Keratinocyte (primary cell): ENCODE measurements at regions not wholly inside any gene's neighbourhood (a gene's known extent, or its start where the extent isn't known, plus 50 kb on each side); places are given as distances from the start of the nearest gene placed in this dataset.

Source experiments
- DNase-seq: peaks from one replicate; pipeline ENCODE4 v3.0.0-alpha.2; 2011; ENCODE audit warnings: low read depth, missing footprints, low spot score
- FAIRE-seq: peaks from 2 replicates; lab custom pipeline; 2011; peaks lifted over from hg19 to GRCh38; lab: Jason Lieb, UNC
- H2AFZ ChIP-seq: 2 replicates; pipeline ENCODE4 v1.6.0; 2012; ENCODE audit warnings: low read length, control low read depth, inconsistent platforms; ENCODE audit not compliant: control insufficient read depth
- H3K27ac ChIP-seq: 2 replicates; pipeline ENCODE4 v1.5.1; 2011; ENCODE audit warnings: low read length; ENCODE audit not compliant: control insufficient read depth, insufficient read depth
- H3K27me3 ChIP-seq: 3 replicates; pipeline ENCODE4 v1.6.0; 2011; ENCODE audit warnings: low read length; ENCODE audit not compliant: control insufficient read depth, insufficient read depth; ENCODE audit errors: extremely low read depth
- H3K36me3 ChIP-seq, 2 experiments: 2 replicates in 1 of 2; 3 replicates in 1 of 2; pipeline ENCODE4 v1.5.1; 2011; ENCODE audit warnings: low read length in 2 of 2, mild to moderate bottlenecking in 1 of 2; ENCODE audit not compliant: control insufficient read depth in 2 of 2, insufficient read depth in 2 of 2; ENCODE audit errors: extremely low read depth in 1 of 2
- H3K4me1 ChIP-seq: 3 replicates; pipeline ENCODE4 v1.5.1; 2011; ENCODE audit warnings: low read length; ENCODE audit not compliant: control insufficient read depth, insufficient read depth; ENCODE audit errors: extremely low read depth
- H3K4me2 ChIP-seq: 3 replicates; pipeline ENCODE4 v1.6.0; 2011; ENCODE audit warnings: low read depth, low read length; ENCODE audit not compliant: control insufficient read depth, insufficient read depth; ENCODE audit errors: extremely low read depth
- H3K4me3 ChIP-seq, 3 experiments: fragments of 200-600 bp in 1 of 3; sonication (generic) in 1 of 3; 2 replicates in 2 of 3; 3 replicates in 1 of 3; pipeline ENCODE4 v1.5.1; 2011 to 2016; ENCODE audit warnings: low read length in 3 of 3, mild to moderate bottlenecking in 3 of 3, control low read depth in 2 of 3, inconsistent platforms in 1 of 3, low read depth in 1 of 3, mixed read lengths in 1 of 3, mixed run types in 1 of 3, moderate library complexity in 1 of 3; ENCODE audit not compliant: control insufficient read depth in 2 of 3, insufficient read depth in 2 of 3; ENCODE audit errors: extremely low read depth in 1 of 3
- H3K79me2 ChIP-seq: 2 replicates; pipeline ENCODE4 v1.6.0; 2012; ENCODE audit warnings: low read length; ENCODE audit not compliant: control insufficient read depth, insufficient read depth
- H3K9ac ChIP-seq: 3 replicates; pipeline ENCODE4 v1.6.0; 2011; ENCODE audit warnings: low read length; ENCODE audit not compliant: control insufficient read depth, insufficient read depth; ENCODE audit errors: extremely low read depth
- H3K9me1 ChIP-seq: 3 replicates; pipeline ENCODE4 v1.6.0; 2011; ENCODE audit warnings: low read length; ENCODE audit not compliant: control insufficient read depth, insufficient read depth; ENCODE audit errors: extremely low read depth
- H3K9me3 ChIP-seq: 2 replicates; pipeline ENCODE4 v1.5.1; 2012; ENCODE audit warnings: low read depth, low read length; ENCODE audit not compliant: control insufficient read depth
- H4K20me1 ChIP-seq: 3 replicates; pipeline ENCODE4 v1.6.0; 2011; ENCODE audit warnings: low read length; ENCODE audit not compliant: control insufficient read depth, insufficient read depth; ENCODE audit errors: extremely low read depth
- CTCF ChIP-seq, 3 experiments: IDR thresholded peaks in 1 of 3; conservative IDR thresholded peaks in 1 of 3; optimal IDR thresholded peaks in 1 of 3; 2 replicates in 2 of 3; 3 replicates in 1 of 3; pipeline versions ENCODE3 to v1.5.1; 2011; ENCODE audit warnings: low read length in 3 of 3, mild to moderate bottlenecking in 3 of 3, moderate library complexity in 2 of 3, control low read depth in 1 of 3, inconsistent platforms in 1 of 3; ENCODE audit not compliant: insufficient read depth in 2 of 3; ENCODE audit errors: extremely low read depth in 1 of 3
- EZH2 ChIP-seq: IDR thresholded peaks from one replicate; pipeline ENCODE4 v1.6.1; 2012; ENCODE audit warnings: inconsistent platforms, mild to moderate bottlenecking, low read length, moderate library complexity
- dilution Hi-C: fragments of 300-500 bp; cut with MboI; formaldehyde crosslinking; loops from one replicate; pipeline ENCODE4 v1.7.0; 2020; ENCODE audit warnings: low sequenced_read_pairs; ENCODE audit not compliant: extremely low pct_ligation_motif_present

DNA sequence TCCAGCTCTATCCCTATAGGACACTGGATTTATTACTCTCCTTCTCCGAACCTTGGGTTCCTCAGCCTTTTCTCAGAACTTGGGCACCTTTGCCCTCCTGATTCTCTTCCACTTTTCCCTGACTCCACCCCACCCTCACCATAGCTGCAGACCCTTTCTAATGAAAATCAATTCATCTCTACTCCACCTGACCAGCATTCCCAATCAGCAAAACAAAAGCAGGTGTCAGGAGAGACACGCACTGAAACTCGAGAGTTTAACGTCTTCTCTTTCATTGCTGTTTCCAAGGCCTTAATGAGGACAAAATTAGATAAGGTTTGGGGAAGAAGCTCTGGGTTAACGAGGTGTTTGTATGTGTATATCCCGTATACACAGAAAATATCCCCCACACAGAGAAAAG, 208.8 kb downstream of the PLPP3 start:
- Histone ChIP-seq H3K36me3 (no peaks in the 10 kb centered on the region), H3K27ac (no peak overlapping the region), H3K4me3 (no peak overlapping the region), H3K9ac (no peak overlapping the region), H3K9me1 (no peaks in the 10 kb centered on the region), H3K4me1 (no peaks in the 10 kb centered on the region), H3K9me3 (no peaks in the 10 kb centered on the region), H3K27me3 (no peaks in the 10 kb centered on the region), H2AFZ (no peak overlapping the region), H3K4me2 (no peak overlapping the region), H4K20me1 (no peaks in the 10 kb centered on the region), H3K79me2 (no peaks in the 10 kb centered on the region)
- DNase-seq (no peak), FAIRE-seq (no peak)
- dilution Hi-C loops: no loop called here
- no peak for TF ChIP-seq EZH2
- no peak for TF ChIP-seq CTCF (optimal IDR thresholded peaks at IDR 0.05 in 1 of 3, IDR thresholded peaks at IDR 0.05 in 1 of 3, conservative IDR thresholded peaks at IDR 0.05 in 1 of 3; ENCODE audit: extremely low read depth in 1 of 3, insufficient read depth in 2 of 3, low read length in 3 of 3)

GRCh38 chr1:56363007-56363770, 216.2 kb downstream of the PLPP3 start:
- TF ChIP-seq EZH2 (no peak), CTCF (optimal IDR thresholded peaks at IDR 0.05 in 1 of 3, IDR thresholded peaks at IDR 0.05 in 1 of 3, conservative IDR thresholded peaks at IDR 0.05 in 1 of 3; ENCODE audit: extremely low read depth in 1 of 3, insufficient read depth in 2 of 3, low read length in 3 of 3) (no peak)
- Histone ChIP-seq H3K27ac (no peak overlapping the region), H3K4me2 (no peak overlapping the region), H3K4me3 (no peak overlapping the region), H3K9me3 (no peaks in the 10 kb centered on the region), H3K4me1 (no peaks in the 10 kb centered on the region), H2AFZ (no peak overlapping the region), H3K9me1 (no peaks in the 10 kb centered on the region), H4K20me1 (no peaks in the 10 kb centered on the region), H3K27me3 (no peaks in the 10 kb centered on the region), H3K36me3 (no peaks in the 10 kb centered on the region), H3K79me2 (no peaks in the 10 kb centered on the region), H3K9ac (no peak overlapping the region)
- DNase-seq: no peak
- dilution Hi-C loops: no loop called here
- FAIRE-seq: no peak
